Upper lobe of right lung (tissue), 1 donor: ENCODE measurements at regions not wholly inside any gene's neighbourhood (a gene's known extent, or its start where the extent isn't known, plus 50 kb on each side); places are given as distances from the start of the nearest gene placed in this dataset.
A peak's percentile ranks its signal among the peaks of the same experiment; 100 is the strongest.

ENCODE experiments used
- ATAC-seq: fragments of 200-7000 bp; cut with Tn5 transposase; one replicate; pipeline ENCODE4 v1.9.1; 2020; ENCODE audit warnings: mild to moderate bottlenecking, moderate library complexity
- DNase-seq: peaks from one replicate; pipeline ENCODE4 v3.0.0-alpha.2; 2020
- H3K27ac ChIP-seq: fragments of 200-600 bp; one replicate; pipeline ENCODE4 v1.8.0; 2022
- H3K27me3 ChIP-seq: fragments of 200-600 bp; one replicate; pipeline ENCODE4 v1.8.0; 2022; ENCODE audit warnings: mild to moderate bottlenecking
- H3K36me3 ChIP-seq: fragments of 200-600 bp; one replicate; pipeline ENCODE4 v1.8.0; 2022
- H3K4me1 ChIP-seq: fragments of 200-600 bp; one replicate; pipeline ENCODE4 v1.8.0; 2022
- H3K4me3 ChIP-seq: fragments of 200-600 bp; one replicate; pipeline ENCODE4 v1.8.0; 2022; ENCODE audit warnings: mild to moderate bottlenecking
- H3K9me3 ChIP-seq: fragments of 200-600 bp; one replicate; pipeline ENCODE4 v1.8.0; 2022
- intact Hi-C: fragments of 100-400 bp; cut with DNase I; formaldehyde crosslinking; loops from one replicate; pipeline ENCODE4 v1.11.0; 2022
- TF ChIP-seq, protein P1 (sequence below): fragments of 200-600 bp; IDR thresholded peaks from one replicate; pipeline ENCODE4 v1.8.0; 2022; ENCODE audit warnings: antibody characterized with exemption
- donor health status: DM: no; HTN: yes; CAD: no; lungs with severe emphysema.

DNA sequence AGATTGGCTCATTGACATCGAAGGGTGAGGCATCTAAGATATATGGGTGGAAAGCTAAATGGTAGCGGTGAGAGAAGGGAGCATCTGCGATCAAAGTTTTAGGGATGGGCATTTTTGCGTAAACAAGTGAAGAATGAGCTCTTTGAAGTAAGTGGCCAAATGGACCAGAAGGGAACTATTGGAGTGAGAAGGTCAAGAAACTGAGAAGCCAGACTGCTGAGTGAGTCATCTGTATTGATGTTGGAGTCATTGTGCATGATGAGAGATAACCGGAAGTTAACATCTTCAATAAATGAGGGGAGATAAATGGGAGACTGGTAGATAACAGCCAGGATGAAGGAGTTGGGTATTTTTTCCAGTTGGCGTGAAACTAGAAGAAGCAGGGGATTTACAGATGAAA, 271.9 kb upstream of the PDE3A start:
- no peaks in the 10 kb centered on the region for H3K4me1 ChIP-seq
- no peaks in the 10 kb centered on the region for H3K27me3 ChIP-seq
- H3K27ac ChIP-seq: no peak overlapping the region
- TF ChIP-seq, protein P1, sequence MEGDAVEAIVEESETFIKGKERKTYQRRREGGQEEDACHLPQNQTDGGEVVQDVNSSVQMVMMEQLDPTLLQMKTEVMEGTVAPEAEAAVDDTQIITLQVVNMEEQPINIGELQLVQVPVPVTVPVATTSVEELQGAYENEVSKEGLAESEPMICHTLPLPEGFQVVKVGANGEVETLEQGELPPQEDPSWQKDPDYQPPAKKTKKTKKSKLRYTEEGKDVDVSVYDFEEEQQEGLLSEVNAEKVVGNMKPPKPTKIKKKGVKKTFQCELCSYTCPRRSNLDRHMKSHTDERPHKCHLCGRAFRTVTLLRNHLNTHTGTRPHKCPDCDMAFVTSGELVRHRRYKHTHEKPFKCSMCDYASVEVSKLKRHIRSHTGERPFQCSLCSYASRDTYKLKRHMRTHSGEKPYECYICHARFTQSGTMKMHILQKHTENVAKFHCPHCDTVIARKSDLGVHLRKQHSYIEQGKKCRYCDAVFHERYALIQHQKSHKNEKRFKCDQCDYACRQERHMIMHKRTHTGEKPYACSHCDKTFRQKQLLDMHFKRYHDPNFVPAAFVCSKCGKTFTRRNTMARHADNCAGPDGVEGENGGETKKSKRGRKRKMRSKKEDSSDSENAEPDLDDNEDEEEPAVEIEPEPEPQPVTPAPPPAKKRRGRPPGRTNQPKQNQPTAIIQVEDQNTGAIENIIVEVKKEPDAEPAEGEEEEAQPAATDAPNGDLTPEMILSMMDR: no peak
- H3K36me3 ChIP-seq: no peaks in the 10 kb centered on the region
- ATAC-seq (no peak), DNase-seq (no peak)
- no peaks in the 10 kb centered on the region for H3K9me3 ChIP-seq
- H3K4me3 ChIP-seq: no peak overlapping the region
- intact Hi-C loops: no loop called here

DNA sequence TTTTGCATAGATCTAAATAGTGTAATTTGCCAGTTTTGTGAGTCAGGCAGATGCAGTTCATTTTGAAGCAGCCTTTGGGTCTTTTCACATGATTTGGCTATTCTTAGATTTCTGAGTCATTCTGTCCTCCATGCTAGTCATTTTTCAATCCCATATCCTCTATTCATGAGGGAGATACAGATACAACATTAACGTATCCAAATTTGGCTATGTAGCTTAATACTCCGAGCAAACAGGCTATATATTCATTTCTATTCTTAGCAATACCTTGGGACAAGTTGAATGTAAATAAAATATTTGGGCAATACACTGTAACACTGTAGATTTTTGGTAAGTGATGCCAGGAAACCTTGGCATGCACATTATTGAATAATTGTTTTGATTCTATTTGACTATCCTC, 270.7 kb upstream of the PDE3A start:
- no peaks in the 10 kb centered on the region for H3K9me3 ChIP-seq

DNA sequence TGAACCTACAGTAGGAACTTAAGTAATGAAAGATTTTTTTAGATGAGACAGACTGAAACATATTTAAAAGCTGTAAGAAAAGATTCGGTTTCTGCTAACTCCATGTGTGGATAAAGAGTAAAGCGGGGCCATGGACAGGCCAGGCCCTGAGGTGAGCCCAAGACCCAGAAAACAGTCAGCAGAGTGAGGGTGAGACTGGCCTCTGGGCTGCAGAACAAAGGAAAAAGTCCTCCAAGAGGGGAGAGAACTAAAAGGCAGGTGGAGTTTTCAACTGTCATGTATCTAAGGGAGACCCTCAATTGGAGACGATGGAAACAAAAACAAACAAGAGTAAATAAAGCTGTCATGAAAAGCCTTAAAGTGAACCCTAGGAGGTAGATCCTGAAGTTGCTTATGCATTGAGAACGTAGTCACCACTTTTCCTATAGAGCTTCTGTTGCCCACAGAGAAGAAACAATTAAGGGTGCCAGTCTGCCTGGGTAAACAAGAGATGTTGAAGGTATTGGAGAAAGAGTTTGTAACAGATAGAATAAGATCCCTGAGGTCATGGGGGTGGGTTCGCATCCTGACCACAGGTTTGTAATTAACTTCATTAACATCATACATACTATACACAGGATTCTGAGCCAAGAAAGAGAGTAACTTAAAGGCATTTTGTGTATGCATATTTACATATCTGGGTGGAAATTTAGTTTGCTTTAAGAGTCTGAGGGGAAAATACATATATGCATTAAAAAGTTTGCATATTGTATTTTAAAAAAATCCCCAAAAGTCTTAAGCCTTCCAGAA, 268.7 kb upstream of the PDE3A start:
- no peaks in the 10 kb centered on the region for H3K4me1 ChIP-seq
- H3K9me3 ChIP-seq: no peaks in the 10 kb centered on the region
- DNase-seq (no peak), ATAC-seq (no peak)
- H3K4me3 ChIP-seq: no peak overlapping the region
- intact Hi-C loops: loop anchor here (10.0 kb wide), 1 partner anchor 105 kb away; no protein-coding TSS in a partner anchor
- H3K27ac ChIP-seq: no peak overlapping the region
- no peaks in the 10 kb centered on the region for H3K27me3 ChIP-seq
- TF ChIP-seq, protein P1: no peak
- H3K36me3 ChIP-seq: no peaks in the 10 kb centered on the region

More for the DNA sequence above, 270.7 kb upstream of the PDE3A start:
- DNase-seq (no peak), ATAC-seq (no peak)
- TF ChIP-seq, protein P1: no peak
- Histone ChIP-seq H3K27me3 (no peaks in the 10 kb centered on the region), H3K27ac (no peak overlapping the region), H3K4me1 (no peaks in the 10 kb centered on the region), H3K36me3 (no peaks in the 10 kb centered on the region), H3K4me3 (no peak overlapping the region)
- intact Hi-C loops: no loop called here

DNA sequence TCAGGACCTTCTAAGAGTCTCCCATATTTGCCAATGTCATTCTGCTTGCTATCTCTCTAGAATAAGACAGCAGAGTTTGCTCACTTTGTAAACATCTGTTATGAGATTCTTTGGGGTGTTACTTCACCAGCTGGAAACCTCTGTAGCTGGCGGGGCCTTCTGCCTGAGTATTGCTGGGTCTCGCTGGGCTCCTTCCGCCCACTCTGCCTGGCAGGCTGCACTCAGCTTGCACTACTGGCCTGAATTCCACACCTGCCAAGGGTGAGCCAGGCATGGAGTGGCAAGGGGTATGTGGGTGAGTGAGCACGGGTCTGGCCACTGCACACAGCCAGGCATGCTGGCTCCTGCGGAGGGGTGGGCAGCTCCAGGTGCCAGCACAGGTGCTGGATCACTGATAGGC, 267.3 kb upstream of the PDE3A start:
- Histone ChIP-seq H3K4me3 (no peak overlapping the region), H3K36me3 (no peaks in the 10 kb centered on the region), H3K4me1 (no peaks in the 10 kb centered on the region), H3K27ac (no peak overlapping the region), H3K9me3 (no peaks in the 10 kb centered on the region), H3K27me3 (no peaks in the 10 kb centered on the region)
- no peak for DNase-seq
- peak; percentile 33 for ATAC-seq
- TF ChIP-seq, protein P1: no peak
- intact Hi-C loops: loop anchor here (10.0 kb wide), 1 partner anchor 104 kb away; no protein-coding TSS in a partner anchor

DNA sequence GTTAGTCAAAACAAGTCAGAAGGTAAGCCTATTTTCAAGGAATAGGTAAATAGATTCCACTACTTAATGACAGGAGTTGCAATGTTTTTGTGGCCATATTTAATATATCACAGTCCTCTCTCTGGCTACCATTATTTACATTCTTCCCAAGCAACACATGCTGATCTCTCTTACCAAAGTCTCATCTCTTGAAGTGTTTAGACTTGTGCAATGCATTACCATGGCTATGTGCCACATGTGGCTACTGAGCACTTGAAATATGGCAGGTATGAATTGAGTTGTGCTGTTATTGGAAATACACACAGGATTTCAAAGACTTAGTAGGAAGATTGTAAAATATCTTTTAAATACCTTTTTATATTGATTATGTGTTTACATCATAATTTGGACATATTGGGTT, 262.4 kb upstream of the PDE3A start:
- H3K9me3 ChIP-seq: no peaks in the 10 kb centered on the region
- H3K4me1 ChIP-seq: no peaks in the 10 kb centered on the region
- no peak overlapping the region for H3K27ac ChIP-seq
- intact Hi-C loops: loop anchor here (10.0 kb wide), 1 partner anchor 99 kb away; no protein-coding TSS in a partner anchor
- H3K4me3 ChIP-seq: no peak overlapping the region
- TF ChIP-seq, protein P1: no peak
- no peaks in the 10 kb centered on the region for H3K27me3 ChIP-seq
- ATAC-seq (no peak), DNase-seq (no peak)
- no peaks in the 10 kb centered on the region for H3K36me3 ChIP-seq
